ENCODE measurements at regions not wholly inside any gene's neighbourhood (a gene's known extent, or its start where the extent isn't known, plus 50 kb on each side); places are given as distances from the start of the nearest gene placed in this dataset.
A peak's percentile ranks its signal among the peaks of the same experiment; 100 is the strongest.

DNA sequence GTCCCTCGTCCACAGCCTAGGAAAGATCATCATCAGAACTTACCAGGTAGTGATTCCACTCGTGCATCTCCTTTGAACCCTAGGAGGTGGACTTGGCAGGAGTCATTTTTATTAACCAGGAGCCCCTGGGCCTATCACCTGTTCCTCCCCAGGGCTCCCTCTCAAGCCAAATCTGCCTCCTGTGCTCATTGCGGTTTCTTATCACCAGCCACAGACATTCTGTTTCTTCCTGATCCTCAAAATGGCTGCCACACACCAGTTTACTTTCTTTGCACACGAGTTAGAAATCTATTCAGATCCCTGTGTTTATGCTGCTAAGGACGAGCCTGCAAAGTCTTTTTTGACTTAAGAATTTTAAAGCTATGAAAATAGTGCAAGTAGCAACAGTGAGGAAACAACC is 354.5 kb upstream of the BOD1L1 start:
- Histone ChIP-seq H3K23ac (ENCODE audit: insufficient read length) (no peak overlapping the region), H3K4me2 (ENCODE audit: insufficient read depth in 1 of 2, low read depth in 2 of 2, low read length in 2 of 2) (no peak overlapping the region), H3K4me3 (ENCODE audit: extremely low read depth in 1 of 4, insufficient read depth in 2 of 4, low read depth in 3 of 4, low read length in 4 of 4) (no peak overlapping the region), H2BK20ac (ENCODE audit: low read length) (no peak overlapping the region), H2BK5ac (ENCODE audit: low read depth, low read length) (no peak overlapping the region), H3K18ac (ENCODE audit: extremely low read depth, low read length) (no peak overlapping the region), H3K56ac (replicated peaks; ENCODE audit: insufficient read length, low read depth, low read length) (no peak overlapping the region), H3K27me3 (replicated peaks in 1 of 4; ENCODE audit: control insufficient read depth in 3 of 4, extremely low read depth in 1 of 4, insufficient read depth in 3 of 4, low read length in 3 of 4) (no peaks in the 10 kb centered on the region), H3K36me3 (ENCODE audit: control insufficient read depth in 2 of 4, insufficient read depth in 4 of 4, low read length in 3 of 4) (no peaks in the 10 kb centered on the region), H2BK12ac (ENCODE audit: low read depth, low read length) (no peak overlapping the region), H3K9me3 (ENCODE audit: insufficient read depth in 2 of 2, low read depth in 1 of 2, low read length in 1 of 2) (no peaks in the 10 kb centered on the region), H4K20me1 (replicated peaks in 1 of 2; ENCODE audit: control insufficient read depth in 1 of 2, insufficient read depth in 2 of 2, low read length in 2 of 2) (no peaks in the 10 kb centered on the region), H3K27ac (ENCODE audit: low read depth, low read length) (no peak overlapping the region), H3K79me2 (ENCODE audit: control insufficient read depth in 1 of 2, insufficient read depth in 2 of 2, low read length in 2 of 2) (no peaks in the 10 kb centered on the region), H4K5ac (ENCODE audit: insufficient read length, low read depth, low read length) (no peak overlapping the region), H2AK5ac (ENCODE audit: low read depth, low read length) (no peak overlapping the region), H2BK120ac (replicated peaks; ENCODE audit: low read depth, low read length) (no peak overlapping the region), H3K9ac (replicated peaks in 1 of 4; ENCODE audit: extremely low read depth in 1 of 4, low read depth in 3 of 4, low read length in 3 of 4) (no peak overlapping the region), H4K91ac (replicated peaks; ENCODE audit: insufficient read length, low read length) (no peak overlapping the region), H2BK15ac (ENCODE audit: low read length) (no peak overlapping the region), H3K14ac (ENCODE audit: insufficient read length) (no peak overlapping the region), H4K8ac (ENCODE audit: extremely low read depth, insufficient read depth, low read length) (no peak overlapping the region), H2AFZ (ENCODE audit: low read length) (no peak overlapping the region), H3K4ac (replicated peaks; ENCODE audit: insufficient read length, low read depth, low read length) (no peak overlapping the region), H3K79me1 (ENCODE audit: low read depth, low read length) (no peaks in the 10 kb centered on the region), H3K23me2 (ENCODE audit: low read depth, low read length) (no peaks in the 10 kb centered on the region), H3K4me1 (replicated peaks in 1 of 4; ENCODE audit: control insufficient read depth in 3 of 4, insufficient read depth in 4 of 4, low read length in 3 of 4) (no peaks in the 10 kb centered on the region)
- no peak for DNase-seq (ENCODE audit: low read depth in 1 of 2, low spot score in 2 of 2)
- ChIA-PET POLR2A (ENCODE audit: partially characterized antibody) (no interaction called here), CTCF (ENCODE audit: partially characterized antibody) (interaction anchor here (1.6 to 2.4 kb wide), 2 partner anchors 12 to 40 kb away, joined by 3 to 6 read pairs; no protein-coding TSS in a partner anchor)
- 93% methylated on average over 5 of the region's 5 CpGs; no CpG with 5 or more reads in 1 of the 2 experiments for WGBS, 2 experiments (ENCODE audit: extremely low coverage in 1 of 2, insufficient coverage in 1 of 2, insufficient read length in 1 of 2, insufficient replicate concordance in 2 of 2, low coverage in 1 of 2, low lambda C conversion rate in 2 of 2, missing lambda C conversion rate in 1 of 2)
- TF ChIP-seq HDAC6 (IDR thresholded peaks at IDR 0.05; ENCODE audit: low read depth, low read length), result no peak
- no peak for TF ChIP-seq KDM4A (IDR thresholded peaks at IDR 0.05; ENCODE audit: low read depth, low read length, severe bottlenecking)
- TF ChIP-seq CREB1 (IDR thresholded peaks at IDR 0.05), result no peak
- TF ChIP-seq YY1 (IDR thresholded peaks at IDR 0.05; ENCODE audit: low read depth, low read length), result 0 out of 2 replicates have a peak, but pooled peaks have one; percentile 11
- FAIRE-seq, result no peak

Data from H1 (cell line).